ENCODE measurements at regions not wholly inside any gene's neighbourhood (a gene's known extent, or its start where the extent isn't known, plus 50 kb on each side); places are given as distances from the start of the nearest gene placed in this dataset.
"Not testable (repeated sequence)": the region's sequence is repeated elsewhere in the genome, so short reads cannot be mapped to it uniquely, and the experiment has no call there.

- H3K27ac ChIP-seq, result no peak overlapping the region
- TF ChIP-seq ZFX (IDR thresholded peaks at IDR 0.05) (no peak), CTCF (conservative IDR thresholded peaks at IDR 0.05) (no peak)
Observed at GRCh38 chr2:228446734-228447133, 265.2 kb upstream of the SPHKAP start.

- no peak overlapping the region for H3K27ac ChIP-seq
- TF ChIP-seq CTCF (conservative IDR thresholded peaks at IDR 0.05), result no peak
Observed at GRCh38 chr2:228444161-228444560, 262.7 kb upstream of the SPHKAP start.

- H3K27ac ChIP-seq, result no peak overlapping the region
- TF ChIP-seq CTCF (conservative IDR thresholded peaks at IDR 0.05) (no peak), ZFX (IDR thresholded peaks at IDR 0.05) (no peak)
Observed at GRCh38 chr2:228433721-228434120, 252.2 kb upstream of the SPHKAP start.

- no peak overlapping the region for H3K27ac ChIP-seq
- TF ChIP-seq ZFX (IDR thresholded peaks at IDR 0.05) (no peak), CTCF (conservative IDR thresholded peaks at IDR 0.05) (no peak)
Observed at GRCh38 chr2:228432116-228432515, 250.6 kb upstream of the SPHKAP start.

GRCh38 chr2:228430986-228431385, 249.5 kb upstream of the SPHKAP start:
- no peak overlapping the region for H3K27ac ChIP-seq
- TF ChIP-seq CTCF (conservative IDR thresholded peaks at IDR 0.05), result no peak
- TF ChIP-seq ZFX (IDR thresholded peaks at IDR 0.05), result no peak

GRCh38 chr2:228426502-228427216, 245.2 kb upstream of the SPHKAP start:
- H3K27ac ChIP-seq, result no peak overlapping the region
- TF ChIP-seq ZFX (IDR thresholded peaks at IDR 0.05) (no peak), CTCF (conservative IDR thresholded peaks at IDR 0.05) (no peak)

- H3K27ac ChIP-seq, result not testable (repeated sequence)
Observed at GRCh38 chr2:228425411-228426060, 244.0 kb upstream of the SPHKAP start.

GRCh38 chr2:228417956-228418355, 236.5 kb upstream of the SPHKAP start:
- TF ChIP-seq CTCF (conservative IDR thresholded peaks at IDR 0.05) (no peak), ZFX (IDR thresholded peaks at IDR 0.05) (no peak)

More at GRCh38 chr2:228417956-228418355, 236.5 kb upstream of the SPHKAP start:
- no peak overlapping the region for H3K27ac ChIP-seq

Data from C4-2B (cell line).